Muscle layer of colon (tissue), 2 donors: ENCODE measurements at regions not wholly inside any gene's neighbourhood (a gene's known extent, or its start where the extent isn't known, plus 50 kb on each side); places are given as distances from the start of the nearest gene placed in this dataset.
"Not testable (repeated sequence)": the region's sequence is repeated elsewhere in the genome, so short reads cannot be mapped to it uniquely, and the experiment has no call there.

Source experiments
- H3K27ac ChIP-seq: one replicate; pipeline ENCODE4 v1.7.0; 2013; ENCODE audit warnings: low read depth, mild to moderate bottlenecking, low read length, moderate library complexity
- H3K27me3 ChIP-seq, 2 donors: one replicate each; pipeline ENCODE4 v1.7.0; 2013; ENCODE audit warnings: low read length in 2 of 2, mild to moderate bottlenecking in 2 of 2; ENCODE audit not compliant: insufficient read depth in 2 of 2, control insufficient read depth in 1 of 2
- H3K36me3 ChIP-seq: one replicate; pipeline ENCODE4 v1.7.0; 2013; ENCODE audit warnings: mild to moderate bottlenecking, low read length; ENCODE audit not compliant: insufficient read depth
- H3K4me1 ChIP-seq: one replicate; pipeline ENCODE4 v1.7.0; 2013; ENCODE audit warnings: mild to moderate bottlenecking, low read length; ENCODE audit not compliant: insufficient read depth
- H3K4me3 ChIP-seq, 2 donors: one replicate each; pipeline ENCODE4 v1.7.0; 2013; ENCODE audit warnings: low read length in 2 of 2, low read depth in 1 of 2, mild to moderate bottlenecking in 1 of 2, moderate library complexity in 1 of 2
- H3K9ac ChIP-seq: one replicate; pipeline ENCODE4 v1.7.0; 2013; ENCODE audit warnings: low read length
- H3K9me3 ChIP-seq: one replicate; pipeline ENCODE4 v1.7.0; 2013; ENCODE audit warnings: mild to moderate bottlenecking, low read length
- donor health status: abdominal sarcoma.
- donor health status: Adenocarcinoma of cecum.

DNA sequence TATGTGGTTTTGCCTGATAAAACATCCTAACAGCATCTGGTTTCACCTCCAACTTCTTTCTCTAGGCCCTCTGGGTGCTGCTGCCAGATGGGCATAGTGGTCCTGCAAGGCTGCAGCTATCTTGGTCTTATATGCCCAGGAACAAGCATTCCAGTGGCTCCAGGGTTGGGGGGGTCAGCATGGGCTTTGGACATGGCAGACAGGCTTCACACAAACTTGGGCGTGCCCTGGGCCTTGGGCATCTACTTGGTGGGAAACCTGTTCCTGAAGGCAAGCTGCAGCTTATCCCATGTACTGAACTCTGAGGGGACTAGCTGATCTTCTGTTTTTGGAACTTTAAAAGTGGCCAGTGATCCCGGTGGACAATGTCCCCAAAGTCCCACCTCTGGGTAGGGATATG lies 54.9 kb upstream of the ZNF678 start:
- Histone ChIP-seq H3K9ac (no peak overlapping the region), H3K27me3 (peaks cover 0 to 22% of the 10 kb centered on the region in 2 donors), H3K36me3 (no peaks in the 10 kb centered on the region), H3K27ac (no peak overlapping the region), H3K9me3 (no peaks in the 10 kb centered on the region), H3K4me1 (no peaks in the 10 kb centered on the region), H3K4me3 (no peak overlapping the region)

DNA sequence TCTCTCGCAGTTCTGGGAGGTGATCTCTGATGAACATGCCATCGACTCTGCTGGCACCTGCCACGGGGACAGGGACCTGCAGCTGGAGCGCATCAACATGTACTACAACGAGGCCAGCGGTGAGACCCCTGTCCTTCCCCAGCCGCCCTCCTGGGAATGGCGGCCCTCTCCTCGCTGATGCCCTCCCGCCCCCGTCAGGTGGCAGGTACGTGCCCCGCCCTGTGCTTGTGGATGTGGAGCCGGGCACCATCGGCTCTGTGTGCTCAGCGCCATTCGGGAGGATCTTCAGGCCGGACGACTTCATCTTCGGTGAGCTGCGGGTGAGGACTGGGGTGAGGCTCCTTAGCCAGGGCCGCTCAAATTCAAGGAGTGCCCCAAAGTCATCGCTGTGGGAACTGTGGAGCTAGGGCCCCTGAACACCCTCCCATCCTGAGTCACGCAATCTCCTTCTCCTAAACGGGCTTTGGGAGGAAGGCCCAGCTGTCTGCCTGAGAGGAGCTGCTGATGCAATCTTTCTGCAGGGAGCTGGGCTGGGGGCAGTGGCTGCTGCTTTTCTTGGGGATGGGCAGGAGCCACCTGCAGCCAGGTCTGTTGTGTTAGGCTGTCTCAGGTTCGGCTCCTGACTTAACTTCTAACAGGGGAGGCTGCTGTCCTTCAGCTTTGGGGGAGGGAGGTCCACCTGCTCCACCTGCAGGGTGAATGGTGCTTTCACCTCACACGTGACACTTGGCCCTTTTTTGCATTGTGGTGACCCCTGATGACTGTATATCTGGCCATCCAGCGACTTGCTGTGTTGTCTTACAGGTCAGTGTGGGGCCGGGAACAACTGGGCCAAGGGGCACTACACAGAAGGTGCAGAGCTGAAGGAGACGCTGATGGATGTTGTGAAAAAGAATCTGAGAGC lies 56.6 kb upstream of the ZNF678 start:
- not testable (repeated sequence) for H3K9me3 ChIP-seq, H3K9ac ChIP-seq, H3K4me1 ChIP-seq, H3K36me3 ChIP-seq, H3K4me3 ChIP-seq, H3K27ac ChIP-seq
- H3K27me3 ChIP-seq: peaks cover 0 to 22% of the 10 kb centered on the region in 2 donors

DNA sequence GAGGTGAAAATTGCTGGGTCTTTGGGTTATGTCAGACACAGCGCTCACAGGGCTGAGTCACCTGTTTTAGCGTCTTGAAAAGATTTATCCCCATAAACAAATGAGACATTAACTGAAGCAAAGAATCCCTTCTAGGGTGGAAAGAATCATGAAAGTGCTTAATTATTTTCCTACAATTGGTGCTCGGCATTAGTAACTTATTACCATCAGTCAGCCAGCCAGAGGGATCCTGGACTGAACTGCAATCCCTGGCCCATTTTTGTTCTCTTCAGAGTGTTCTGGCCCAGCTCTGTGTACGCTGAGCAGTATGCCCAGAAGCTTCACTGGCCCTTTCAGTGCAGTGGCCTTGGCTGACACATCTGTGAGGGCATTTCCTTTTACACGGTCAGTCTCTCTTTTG lies 67.3 kb upstream of the ZNF678 start:
- not testable (repeated sequence) for H3K9me3 ChIP-seq, H3K27me3 ChIP-seq, H3K4me1 ChIP-seq, H3K4me3 ChIP-seq, H3K27ac ChIP-seq, H3K9ac ChIP-seq, H3K36me3 ChIP-seq

DNA sequence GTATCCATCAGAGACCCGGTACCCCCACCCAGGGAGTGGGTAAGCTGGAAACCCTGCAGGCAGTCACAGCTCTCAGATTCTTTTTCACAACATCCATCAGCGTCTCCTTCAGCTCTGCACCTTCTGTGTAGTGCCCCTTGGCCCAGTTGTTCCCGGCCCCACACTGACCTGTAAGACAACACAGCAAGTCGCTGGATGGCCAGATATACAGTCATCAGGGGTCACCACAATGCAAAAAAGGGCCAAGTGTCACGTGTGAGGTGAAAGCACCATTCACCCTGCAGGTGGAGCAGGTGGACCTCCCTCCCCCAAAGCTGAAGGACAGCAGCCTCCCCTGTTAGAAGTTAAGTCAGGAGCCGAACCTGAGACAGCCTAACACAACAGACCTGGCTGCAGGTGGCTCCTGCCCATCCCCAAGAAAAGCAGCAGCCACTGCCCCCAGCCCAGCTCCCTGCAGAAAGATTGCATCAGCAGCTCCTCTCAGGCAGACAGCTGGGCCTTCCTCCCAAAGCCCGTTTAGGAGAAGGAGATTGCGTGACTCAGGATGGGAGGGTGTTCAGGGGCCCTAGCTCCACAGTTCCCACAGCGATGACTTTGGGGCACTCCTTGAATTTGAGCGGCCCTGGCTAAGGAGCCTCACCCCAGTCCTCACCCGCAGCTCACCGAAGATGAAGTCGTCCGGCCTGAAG lies 69.3 kb upstream of the ZNF678 start:
- H3K27ac ChIP-seq, H3K9ac ChIP-seq, H3K27me3 ChIP-seq, H3K4me1 ChIP-seq, H3K36me3 ChIP-seq, H3K9me3 ChIP-seq, H3K4me3 ChIP-seq: not testable (repeated sequence)

DNA sequence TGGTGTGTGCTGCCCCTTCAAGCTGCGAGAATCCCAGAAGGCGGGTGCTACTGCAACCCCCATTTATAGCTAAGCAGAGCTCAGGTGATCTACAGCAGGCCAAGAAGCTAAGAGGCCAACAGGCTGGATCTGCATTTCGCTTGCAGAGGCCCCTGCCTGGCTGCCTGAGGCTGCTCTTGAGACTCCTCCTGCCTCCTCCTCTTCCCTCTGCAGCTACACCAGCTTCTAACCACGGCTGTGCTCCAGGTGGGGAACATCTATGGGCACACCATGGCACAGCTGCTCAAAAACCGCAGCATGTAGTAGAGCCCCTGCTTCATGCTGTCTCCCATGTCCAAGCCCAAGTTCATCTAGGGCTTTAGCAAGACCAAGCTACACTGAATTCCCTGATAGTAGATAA lies 72.9 kb upstream of the ZNF678 start:
- Histone ChIP-seq H3K27me3 (no peaks in the 10 kb centered on the region), H3K4me3 (no peak overlapping the region), H3K36me3 (no peaks in the 10 kb centered on the region), H3K27ac (no peak overlapping the region), H3K9ac (no peak overlapping the region), H3K9me3 (no peaks in the 10 kb centered on the region), H3K4me1 (no peaks in the 10 kb centered on the region)

DNA sequence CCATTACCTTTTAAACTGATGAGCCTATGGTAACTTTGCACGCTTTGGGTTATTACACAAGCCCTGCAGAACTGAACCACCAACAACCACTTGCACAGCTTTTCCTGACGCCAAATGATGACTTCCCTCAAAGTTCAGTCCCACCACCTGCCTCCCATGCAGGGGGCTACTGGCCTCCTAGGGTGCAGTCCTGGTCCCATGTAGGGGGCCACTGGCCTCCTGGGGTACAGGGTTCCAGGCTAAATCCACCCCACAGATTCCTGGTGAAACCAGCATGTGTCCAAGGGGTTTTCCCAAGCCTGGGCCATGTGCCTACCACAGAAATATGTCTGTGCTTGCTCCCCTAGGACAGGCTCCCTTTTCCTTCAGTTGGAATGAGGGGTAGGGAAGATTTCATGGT lies 73.4 kb upstream of the ZNF678 start:
- no peak overlapping the region for H3K9ac ChIP-seq
- no peaks in the 10 kb centered on the region for H3K4me1 ChIP-seq
- no peak overlapping the region for H3K4me3 ChIP-seq
- H3K27me3 ChIP-seq: no peaks in the 10 kb centered on the region
- no peaks in the 10 kb centered on the region for H3K36me3 ChIP-seq
- no peaks in the 10 kb centered on the region for H3K9me3 ChIP-seq
- no peak overlapping the region for H3K27ac ChIP-seq

DNA sequence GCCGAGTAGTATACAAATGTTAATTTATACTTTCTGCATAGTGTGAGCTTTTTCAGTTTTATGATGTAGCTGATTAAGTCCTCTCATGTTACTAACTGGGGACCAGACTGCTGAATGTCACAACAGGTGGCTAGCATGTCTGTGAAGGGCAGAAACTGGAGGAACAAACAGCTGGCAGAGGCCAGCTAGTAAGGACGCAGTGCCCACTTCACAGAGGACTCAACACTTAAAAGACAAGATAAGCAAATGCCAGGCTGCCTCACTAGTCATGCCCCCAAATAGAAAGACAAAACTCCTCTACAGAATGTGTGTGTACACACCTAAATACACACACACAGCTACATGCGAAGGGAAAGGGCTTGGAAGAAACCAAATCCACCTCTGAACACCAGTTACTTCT lies 73.8 kb upstream of the ZNF678 start:
- Histone ChIP-seq H3K4me1 (no peaks in the 10 kb centered on the region), H3K27me3 (no peaks in the 10 kb centered on the region), H3K9me3 (no peaks in the 10 kb centered on the region), H3K9ac (no peak overlapping the region), H3K27ac (no peak overlapping the region), H3K4me3 (no peak overlapping the region), H3K36me3 (no peaks in the 10 kb centered on the region)

DNA sequence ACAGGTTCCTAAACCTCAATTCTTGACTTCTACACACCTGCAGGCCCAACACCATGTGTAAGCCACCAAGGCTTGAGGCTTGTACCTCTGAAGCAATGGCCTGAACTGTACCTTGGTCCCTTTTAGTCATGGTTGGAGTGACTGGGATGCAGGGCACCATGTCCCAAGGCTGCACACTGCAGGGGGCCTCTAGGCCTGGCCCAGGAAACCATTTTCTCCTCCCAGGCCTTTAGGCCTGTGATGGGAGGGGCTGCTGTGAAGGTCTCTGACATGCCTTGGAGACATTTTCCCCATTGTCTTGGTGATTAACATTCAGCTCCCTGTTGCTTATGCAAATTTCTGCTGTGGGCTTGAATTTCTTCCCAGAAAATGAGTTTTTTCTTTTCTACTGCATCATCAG lies 75.8 kb upstream of the ZNF678 start:
- Histone ChIP-seq H3K27ac (no peak overlapping the region), H3K9me3 (no peaks in the 10 kb centered on the region), H3K4me3 (no peak overlapping the region), H3K9ac (no peak overlapping the region), H3K4me1 (no peaks in the 10 kb centered on the region), H3K36me3 (no peaks in the 10 kb centered on the region), H3K27me3 (no peaks in the 10 kb centered on the region)

DNA sequence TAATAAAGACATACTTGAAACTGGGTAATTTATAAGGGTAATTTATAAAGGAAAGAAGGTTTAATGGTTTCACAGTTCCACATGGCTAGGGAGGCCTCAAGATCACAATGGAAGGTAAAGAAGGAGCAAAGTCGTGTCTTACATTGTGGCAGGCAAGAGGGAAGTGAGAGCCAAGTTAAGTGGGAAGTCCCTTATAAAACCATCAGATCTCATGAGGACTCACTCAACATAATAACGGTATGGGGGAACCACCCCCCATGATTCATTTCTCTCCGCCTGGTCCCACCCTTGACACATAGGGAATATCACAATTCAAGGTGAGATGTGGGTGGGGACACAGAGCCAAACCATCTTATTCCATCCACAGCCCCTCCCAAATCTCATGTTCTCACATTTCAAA lies 76.8 kb upstream of the ZNF678 start:
- no peaks in the 10 kb centered on the region for H3K36me3 ChIP-seq
- H3K4me1 ChIP-seq: no peaks in the 10 kb centered on the region
- no peak overlapping the region for H3K27ac ChIP-seq
- H3K27me3 ChIP-seq: no peaks in the 10 kb centered on the region
- H3K9me3 ChIP-seq: no peaks in the 10 kb centered on the region
- no peak overlapping the region for H3K9ac ChIP-seq
- no peak overlapping the region for H3K4me3 ChIP-seq

DNA sequence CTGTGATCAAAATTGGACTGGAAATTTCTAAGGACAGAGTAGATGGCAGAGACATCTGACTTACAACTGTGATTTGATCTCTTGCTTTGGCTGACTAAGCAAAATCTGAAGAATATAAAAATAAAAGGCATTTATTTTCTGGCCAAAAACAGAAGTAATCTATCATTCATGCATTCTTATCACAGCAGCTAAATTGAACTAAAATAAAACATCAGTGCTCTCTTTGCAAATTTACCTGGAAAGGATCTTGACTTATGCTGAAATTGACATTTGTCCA lies 81.4 kb upstream of the ZNF678 start:
- no peak overlapping the region for H3K4me3 ChIP-seq

DNA sequence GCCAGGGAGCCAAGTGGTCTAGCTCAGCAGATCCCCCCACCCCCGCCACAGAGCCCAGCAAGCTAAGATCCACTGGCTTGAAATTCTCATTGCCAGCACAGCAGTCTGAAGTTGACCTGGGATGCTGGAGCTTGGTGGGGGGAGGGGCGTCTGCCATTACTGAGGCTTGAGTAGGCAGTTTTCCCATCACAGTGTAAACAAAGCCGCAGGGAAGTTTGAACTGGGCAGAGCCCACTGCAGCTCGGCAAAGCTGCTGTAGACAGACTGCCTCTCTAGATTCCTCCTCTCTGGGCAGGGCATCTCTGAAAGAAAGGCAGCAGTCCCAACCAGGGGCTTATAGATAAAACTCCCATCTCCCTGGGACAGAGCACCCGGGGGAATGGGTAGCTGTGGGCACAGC lies 89.3 kb upstream of the ZNF678 start:
- H3K4me3 ChIP-seq, H3K27me3 ChIP-seq, H3K9me3 ChIP-seq, H3K4me1 ChIP-seq, H3K9ac ChIP-seq, H3K36me3 ChIP-seq, H3K27ac ChIP-seq: not testable (repeated sequence)

More for the DNA sequence above, 81.4 kb upstream of the ZNF678 start:
- Histone ChIP-seq H3K27ac (no peak overlapping the region), H3K4me1 (no peaks in the 10 kb centered on the region), H3K9ac (no peak overlapping the region), H3K27me3 (no peaks in the 10 kb centered on the region), H3K36me3 (no peaks in the 10 kb centered on the region), H3K9me3 (no peaks in the 10 kb centered on the region)

DNA sequence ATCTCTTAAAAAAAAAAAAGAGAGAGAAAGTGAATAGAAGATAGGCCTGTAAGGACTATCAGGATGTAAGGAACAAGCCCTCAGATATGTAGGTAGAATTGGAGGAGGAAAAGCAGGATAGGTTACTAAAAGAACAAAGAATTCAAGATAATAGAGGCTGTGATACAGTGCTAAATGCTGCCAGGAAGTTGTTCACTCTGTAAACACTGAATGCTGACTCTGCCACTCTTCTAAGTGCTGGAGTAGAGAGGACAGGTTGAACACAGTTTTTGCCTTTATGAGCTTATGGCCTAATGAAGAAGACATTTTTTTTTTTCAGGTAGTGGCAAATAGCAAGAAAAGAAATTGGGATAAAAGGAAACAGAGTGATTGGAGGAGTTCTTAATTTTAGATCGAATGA lies 90.6 kb upstream of the ZNF678 start:
- Histone ChIP-seq H3K36me3 (no peaks in the 10 kb centered on the region), H3K9ac (no peak overlapping the region), H3K27ac (no peak overlapping the region), H3K4me1 (no peaks in the 10 kb centered on the region), H3K4me3 (no peak overlapping the region), H3K27me3 (no peaks in the 10 kb centered on the region), H3K9me3 (no peaks in the 10 kb centered on the region)
